ENCODE measurements at regions not wholly inside any gene's neighbourhood (a gene's known extent, or its start where the extent isn't known, plus 50 kb on each side); places are given as distances from the start of the nearest gene placed in this dataset.
"Not testable (repeated sequence)": the region's sequence is repeated elsewhere in the genome, so short reads cannot be mapped to it uniquely, and the experiment has no call there.

DNA sequence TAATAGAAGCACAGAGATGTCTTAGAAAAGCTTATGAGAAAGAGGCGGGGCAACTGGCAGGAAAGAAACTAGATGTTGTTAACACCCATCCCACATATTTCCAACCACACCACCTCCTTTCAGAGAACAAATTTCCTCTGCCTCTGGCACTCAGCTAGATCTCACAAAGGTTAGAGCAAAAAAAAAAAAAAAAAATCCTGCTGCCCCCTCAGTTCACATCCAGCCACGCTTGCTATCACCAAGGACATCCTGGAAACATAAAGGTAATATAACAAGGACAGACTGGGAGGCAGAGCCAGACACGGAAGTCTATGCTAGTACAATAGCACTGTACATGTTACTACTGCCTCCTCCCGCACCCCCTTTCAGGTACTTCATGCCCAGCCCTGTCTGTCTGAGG lies 238.0 kb upstream of the PTGER4 start:
- H3K27ac ChIP-seq (ENCODE audit: low read depth, low read length) = no peak overlapping the region
- no peaks in the 10 kb centered on the region for H3K27me3 ChIP-seq (ENCODE audit: control insufficient read depth, insufficient read depth, low read length)
- CTCF ChIA-PET = interaction anchor here (0.7 kb wide), 1 partner anchor 189 kb away, joined by 3 read pairs; no protein-coding TSS in a partner anchor
- peaks cover 4% of the 10 kb centered on the region; the same call in 1 of the 2 replicates for H3K9me3 ChIP-seq (ENCODE audit: control insufficient read depth, insufficient read depth, low read length)
- no peak for DNase-seq (ENCODE audit: low read depth, low spot score)
- POLR2A ChIA-PET = interaction anchor here (0.7 kb wide), 1 partner anchor 340 kb away, joined by 4 read pairs; no protein-coding TSS in a partner anchor
- TF ChIP-seq, protein P1, sequence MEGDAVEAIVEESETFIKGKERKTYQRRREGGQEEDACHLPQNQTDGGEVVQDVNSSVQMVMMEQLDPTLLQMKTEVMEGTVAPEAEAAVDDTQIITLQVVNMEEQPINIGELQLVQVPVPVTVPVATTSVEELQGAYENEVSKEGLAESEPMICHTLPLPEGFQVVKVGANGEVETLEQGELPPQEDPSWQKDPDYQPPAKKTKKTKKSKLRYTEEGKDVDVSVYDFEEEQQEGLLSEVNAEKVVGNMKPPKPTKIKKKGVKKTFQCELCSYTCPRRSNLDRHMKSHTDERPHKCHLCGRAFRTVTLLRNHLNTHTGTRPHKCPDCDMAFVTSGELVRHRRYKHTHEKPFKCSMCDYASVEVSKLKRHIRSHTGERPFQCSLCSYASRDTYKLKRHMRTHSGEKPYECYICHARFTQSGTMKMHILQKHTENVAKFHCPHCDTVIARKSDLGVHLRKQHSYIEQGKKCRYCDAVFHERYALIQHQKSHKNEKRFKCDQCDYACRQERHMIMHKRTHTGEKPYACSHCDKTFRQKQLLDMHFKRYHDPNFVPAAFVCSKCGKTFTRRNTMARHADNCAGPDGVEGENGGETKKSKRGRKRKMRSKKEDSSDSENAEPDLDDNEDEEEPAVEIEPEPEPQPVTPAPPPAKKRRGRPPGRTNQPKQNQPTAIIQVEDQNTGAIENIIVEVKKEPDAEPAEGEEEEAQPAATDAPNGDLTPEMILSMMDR (IDR thresholded peaks at IDR 0.05; ENCODE audit: low read depth, low read length) = no peak
- no peak overlapping the region for H3K4me3 ChIP-seq (ENCODE audit: low read depth, low read length)

DNA sequence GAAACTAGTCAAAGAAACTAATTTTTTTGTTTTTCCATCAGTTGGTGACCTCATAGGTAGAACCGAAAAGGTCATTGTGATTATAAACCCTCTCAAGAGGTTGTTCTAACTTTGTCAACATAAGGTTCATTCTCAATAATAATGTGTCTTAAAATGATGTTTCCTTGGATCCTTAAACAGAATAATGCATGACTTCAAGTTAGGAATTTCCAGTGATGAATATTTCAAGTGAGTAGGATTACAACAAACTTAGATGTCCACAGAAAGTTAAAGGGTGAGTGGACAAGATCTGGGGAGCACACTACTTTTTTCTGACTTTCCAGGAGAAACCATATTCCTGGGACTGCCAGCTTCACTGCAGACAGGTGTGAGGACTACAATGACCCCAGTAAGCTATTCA lies 239.0 kb upstream of the PTGER4 start:
- Histone ChIP-seq H3K27ac (ENCODE audit: low read depth, low read length) (no peak overlapping the region), H3K4me3 (ENCODE audit: low read depth, low read length) (no peak overlapping the region), H3K27me3 (ENCODE audit: control insufficient read depth, insufficient read depth, low read length) (no peaks in the 10 kb centered on the region), H3K9me3 (ENCODE audit: control insufficient read depth, insufficient read depth, low read length) (peaks cover 4% of the 10 kb centered on the region; the same call in 1 of the 2 replicates)
- POLR2A ChIA-PET = no interaction called here
- no peak for DNase-seq (ENCODE audit: low read depth, low spot score)
- TF ChIP-seq, protein P1 (IDR thresholded peaks at IDR 0.05; ENCODE audit: low read depth, low read length) = no peak
- CTCF ChIA-PET = no interaction called here

DNA sequence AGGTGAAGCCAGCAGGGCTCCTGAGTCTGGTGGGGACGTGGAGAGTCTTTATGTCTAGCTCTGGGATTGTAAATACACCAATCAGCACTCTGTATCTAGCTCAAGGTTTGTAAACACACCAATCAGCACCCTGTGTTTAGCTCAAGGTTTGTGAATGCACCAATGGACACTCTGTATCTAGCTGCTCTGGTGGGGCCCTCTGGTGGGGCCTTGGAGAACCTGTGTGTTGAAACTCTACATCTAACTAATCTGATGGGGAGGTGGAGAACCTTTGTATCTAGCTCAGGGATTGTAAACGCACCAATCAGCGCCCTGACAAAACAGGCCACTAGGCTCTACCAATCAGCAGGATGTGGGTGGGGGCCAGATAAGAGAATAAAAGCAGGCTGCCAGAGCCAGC lies 240.6 kb upstream of the PTGER4 start:
- H3K4me3 ChIP-seq (ENCODE audit: low read depth, low read length); H3K9me3 ChIP-seq (ENCODE audit: control insufficient read depth, insufficient read depth, low read length); CTCF ChIA-PET; POLR2A ChIA-PET; H3K27ac ChIP-seq (ENCODE audit: low read depth, low read length); H3K27me3 ChIP-seq (ENCODE audit: control insufficient read depth, insufficient read depth, low read length); DNase-seq (ENCODE audit: low read depth, low spot score): not testable (repeated sequence)

DNA sequence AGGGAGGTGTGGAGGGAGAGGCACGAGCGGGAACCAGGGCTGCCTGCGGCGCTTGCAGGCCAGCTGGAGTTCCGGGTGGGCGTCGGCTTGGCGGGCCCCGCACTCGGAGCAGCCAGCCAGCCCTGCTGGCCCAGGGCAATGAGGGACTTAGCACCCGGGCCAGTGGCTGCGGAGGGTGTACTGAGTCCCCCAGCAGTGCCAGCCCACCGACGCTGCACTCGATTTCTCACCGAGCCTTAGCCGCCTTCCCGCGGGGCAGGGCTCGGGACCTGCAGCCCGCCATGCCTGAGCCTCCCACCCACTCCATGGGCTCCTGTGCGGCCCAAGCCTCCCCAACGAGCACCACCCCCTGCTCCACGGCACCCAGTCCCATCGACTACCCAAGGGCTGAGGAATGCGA lies 241.1 kb upstream of the PTGER4 start:
- H3K9me3 ChIP-seq (ENCODE audit: control insufficient read depth, insufficient read depth, low read length); H3K27ac ChIP-seq (ENCODE audit: low read depth, low read length); H3K4me3 ChIP-seq (ENCODE audit: low read depth, low read length); CTCF ChIA-PET; POLR2A ChIA-PET; DNase-seq (ENCODE audit: low read depth, low spot score); H3K27me3 ChIP-seq (ENCODE audit: control insufficient read depth, insufficient read depth, low read length): not testable (repeated sequence)

DNA sequence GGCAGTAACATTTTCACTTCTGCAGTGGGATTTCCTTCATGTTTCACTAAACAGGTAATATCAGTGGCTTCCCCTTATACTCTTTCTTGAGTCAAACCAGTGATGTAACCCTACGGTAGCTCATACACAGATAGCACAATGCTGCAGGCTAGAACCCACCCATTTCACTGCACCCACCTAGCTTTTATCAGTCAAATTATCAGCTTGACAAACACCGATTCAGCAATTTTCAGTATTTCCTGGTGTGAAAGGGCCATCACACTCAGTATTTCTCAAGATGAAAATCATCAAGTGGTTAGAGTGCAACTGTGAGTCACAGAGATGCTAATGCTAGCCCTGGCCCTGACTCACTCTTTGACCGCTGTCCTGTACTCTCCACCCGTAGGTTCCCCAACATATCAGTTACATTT lies 242.3 kb upstream of the PTGER4 start:
- Histone ChIP-seq H3K27ac (ENCODE audit: low read depth, low read length) (no peak overlapping the region), H3K9me3 (ENCODE audit: control insufficient read depth, insufficient read depth, low read length) (peaks cover 4% of the 10 kb centered on the region; the same call in 1 of the 2 replicates), H3K4me3 (ENCODE audit: low read depth, low read length) (no peak overlapping the region), H3K27me3 (ENCODE audit: control insufficient read depth, insufficient read depth, low read length) (no peaks in the 10 kb centered on the region)
- DNase-seq (ENCODE audit: low read depth, low spot score) = no peak
- CTCF ChIA-PET = no interaction called here
- TF ChIP-seq, protein P1 (IDR thresholded peaks at IDR 0.05; ENCODE audit: low read depth, low read length) = no peak
- POLR2A ChIA-PET = interaction anchor here (0.6 to 1.0 kb wide), 2 partner anchors 9 to 298 kb away, joined by 4 read pairs; no protein-coding TSS in a partner anchor

DNA sequence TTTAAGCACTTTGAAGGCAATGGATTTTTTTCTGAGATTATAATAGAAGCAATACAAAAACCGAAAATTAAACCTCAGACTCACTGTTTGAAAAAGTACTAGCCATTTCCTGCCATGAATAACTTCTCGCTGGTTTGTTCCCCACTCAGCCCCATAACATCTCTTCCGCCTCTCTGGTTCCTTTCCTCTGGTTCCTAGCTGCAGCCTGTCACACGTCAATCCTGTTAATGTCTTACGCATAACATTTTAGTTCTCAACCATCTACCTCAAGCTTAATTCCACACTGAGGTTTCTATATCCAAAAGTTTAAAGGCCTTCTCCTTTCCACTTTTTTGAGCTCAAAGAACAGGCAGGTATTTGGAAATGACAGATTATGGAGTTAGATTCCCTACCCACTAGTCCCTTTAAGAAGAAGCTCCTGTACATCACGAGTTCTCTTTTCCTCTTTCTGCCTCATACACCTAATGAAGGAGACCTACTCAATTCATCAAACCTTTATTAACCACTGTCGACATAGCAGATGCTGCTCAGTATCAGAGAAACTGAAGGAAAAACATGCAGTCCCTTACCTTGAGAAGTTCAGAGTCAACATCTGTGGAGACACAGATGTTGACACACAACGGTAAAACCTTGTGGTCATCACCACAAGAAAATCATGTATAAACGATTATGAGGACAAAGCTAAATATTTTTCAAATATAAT lies 243.0 kb upstream of the PTGER4 start:
- POLR2A ChIA-PET = interaction anchor here (1.0 kb wide), 1 partner anchor 8 kb away, joined by 4 read pairs; no protein-coding TSS in a partner anchor
- TF ChIP-seq, protein P1 (IDR thresholded peaks at IDR 0.05; ENCODE audit: low read depth, low read length) = no peak
- CTCF ChIA-PET = interaction anchor here (1.1 kb wide), 2 partner anchors 25 to 720 kb away, joined by 3 read pairs; no protein-coding TSS in a partner anchor
- H3K27ac ChIP-seq (ENCODE audit: low read depth, low read length) = no peak overlapping the region
- H3K4me3 ChIP-seq (ENCODE audit: low read depth, low read length) = no peak overlapping the region
- no peaks in the 10 kb centered on the region for H3K27me3 ChIP-seq (ENCODE audit: control insufficient read depth, insufficient read depth, low read length)
- DNase-seq (ENCODE audit: low read depth, low spot score) = no peak
- peaks cover 4% of the 10 kb centered on the region; the same call in 1 of the 2 replicates for H3K9me3 ChIP-seq (ENCODE audit: control insufficient read depth, insufficient read depth, low read length)

DNA sequence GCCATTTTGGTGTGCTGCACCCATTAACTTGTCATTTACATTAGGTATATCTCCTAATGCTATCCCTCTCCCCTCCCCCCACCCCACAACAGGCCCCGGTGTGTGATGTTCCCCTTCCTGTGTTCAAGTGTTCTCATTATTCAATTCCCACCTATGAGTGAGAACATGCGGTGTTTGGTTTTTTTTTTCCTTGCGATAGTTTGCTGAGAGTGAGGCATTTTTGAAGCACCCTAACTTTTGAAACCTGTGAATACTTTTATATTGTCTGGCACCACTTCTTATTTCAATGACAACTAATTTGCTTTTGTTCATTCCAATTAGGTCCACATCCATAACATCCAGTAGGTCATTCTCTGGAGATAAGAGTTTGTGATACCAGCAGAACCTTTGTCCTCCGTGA lies 244.0 kb upstream of the PTGER4 start:
- DNase-seq (ENCODE audit: low read depth, low spot score); H3K9me3 ChIP-seq (ENCODE audit: control insufficient read depth, insufficient read depth, low read length); H3K27ac ChIP-seq (ENCODE audit: low read depth, low read length); CTCF ChIA-PET; H3K27me3 ChIP-seq (ENCODE audit: control insufficient read depth, insufficient read depth, low read length); POLR2A ChIA-PET; H3K4me3 ChIP-seq (ENCODE audit: low read depth, low read length): not testable (repeated sequence)

All from AG04450 (cell line).